Mesothelial cell of epicardium (in vitro differentiated cells): ENCODE measurements at regions not wholly inside any gene's neighbourhood (a gene's known extent, or its start where the extent isn't known, plus 50 kb on each side); places are given as distances from the start of the nearest gene placed in this dataset.

ENCODE experiments used
- DNase-seq, 2 experiments: peaks; one replicate each; pipeline ENCODE4 v3.0.0; 2021; ENCODE audit warnings: low spot score in 2 of 2; ENCODE audit not compliant: unreplicated experiment in 2 of 2
- H3K27ac Mint-ChIP-seq: 2 replicates; pipeline ENCODE4 v1.8.0; 2021; ENCODE audit warnings: mixed read lengths
- H3K27me3 Mint-ChIP-seq: 2 replicates; pipeline ENCODE4 v1.8.0; 2021; ENCODE audit warnings: low read depth, mixed read lengths
- H3K36me3 Mint-ChIP-seq: 2 replicates; pipeline ENCODE4 v1.8.0; 2021; ENCODE audit warnings: mixed read lengths
- H3K4me1 Mint-ChIP-seq: 2 replicates; pipeline ENCODE4 v1.8.0; 2021; ENCODE audit warnings: mixed read lengths
- H3K4me3 Mint-ChIP-seq: 2 replicates; pipeline ENCODE4 v1.8.0; 2021; ENCODE audit warnings: mild to moderate bottlenecking, moderate library complexity, mixed read lengths
- H3K9me3 Mint-ChIP-seq: 2 replicates; pipeline ENCODE4 v1.8.0; 2021; ENCODE audit warnings: mixed read lengths
- CTCF ChIP-seq: fragments of 200-600 bp; sonication (generic); IDR thresholded peaks from one replicate; pipeline ENCODE4 v1.5.0; 2021; ENCODE audit warnings: antibody characterized with exemption; ENCODE audit not compliant: unreplicated experiment

DNA sequence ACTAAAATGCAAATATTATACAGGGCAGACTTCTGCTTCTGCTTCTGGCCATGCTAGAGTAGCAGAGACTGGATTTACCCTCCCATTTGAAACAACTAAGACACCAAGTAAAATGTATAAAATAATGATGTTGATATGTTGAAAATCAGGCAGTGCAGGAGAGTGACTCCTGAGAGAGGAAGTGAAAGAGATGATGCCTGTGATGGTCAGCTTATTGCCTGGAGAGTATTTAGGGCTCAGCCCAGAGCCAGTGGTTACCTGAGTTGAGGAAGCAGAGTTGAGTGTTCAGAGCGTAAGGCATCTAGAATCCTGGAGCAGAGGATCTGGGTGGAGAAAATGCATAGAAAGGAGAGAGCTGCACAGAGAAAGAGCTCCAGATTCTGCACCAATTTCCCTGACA, 131.8 kb upstream of the C14orf180 start:
- Mint-ChIP-seq H3K27me3 (peaks cover 50% of the 10 kb centered on the region), H3K27ac (no peak overlapping the region), H3K4me1 (peaks cover 3% of the 10 kb centered on the region), H3K4me3 (no peak overlapping the region), H3K9me3 (peaks cover 38% of the 10 kb centered on the region), H3K36me3 (no peaks in the 10 kb centered on the region)
- no peak for TF ChIP-seq CTCF
- no peak for DNase-seq

DNA sequence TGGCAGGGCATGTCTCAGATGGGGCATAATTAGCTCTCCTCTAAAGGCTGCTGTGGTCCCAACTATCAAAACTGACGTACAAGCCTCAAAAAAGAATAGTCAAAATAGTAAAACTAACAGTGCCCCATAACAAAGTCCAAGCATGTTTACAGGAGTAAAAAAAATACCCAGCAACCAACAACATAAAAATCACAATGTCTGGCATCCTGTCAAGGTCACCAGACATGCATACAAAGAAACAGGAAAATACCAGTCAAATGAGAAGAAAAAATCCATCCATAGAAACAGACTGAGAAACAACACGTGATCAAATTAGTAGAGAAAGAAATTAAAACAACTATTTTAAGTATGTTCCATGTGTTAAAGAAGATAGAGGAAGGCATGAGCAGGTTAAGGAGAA, 131.2 kb upstream of the C14orf180 start:
- H3K27ac Mint-ChIP-seq: no peak overlapping the region
- no peak overlapping the region for H3K4me3 Mint-ChIP-seq

GRCh38 chr14:104448721-104449120, 130.8 kb upstream of the C14orf180 start:
- Mint-ChIP-seq H3K27ac (no peak overlapping the region), H3K4me3 (no peak overlapping the region), H3K27me3 (peaks cover 54% of the 10 kb centered on the region), H3K4me1 (no peaks in the 10 kb centered on the region), H3K9me3 (peaks cover 42% of the 10 kb centered on the region), H3K36me3 (no peaks in the 10 kb centered on the region)
- no peak for TF ChIP-seq CTCF
- no peak for DNase-seq

More for the DNA sequence above, 131.2 kb upstream of the C14orf180 start:
- Mint-ChIP-seq H3K27me3 (peaks cover 54% of the 10 kb centered on the region), H3K36me3 (no peaks in the 10 kb centered on the region), H3K9me3 (peaks cover 42% of the 10 kb centered on the region), H3K4me1 (peaks cover 3% of the 10 kb centered on the region)
- TF ChIP-seq CTCF: no peak
- DNase-seq: no peak

DNA sequence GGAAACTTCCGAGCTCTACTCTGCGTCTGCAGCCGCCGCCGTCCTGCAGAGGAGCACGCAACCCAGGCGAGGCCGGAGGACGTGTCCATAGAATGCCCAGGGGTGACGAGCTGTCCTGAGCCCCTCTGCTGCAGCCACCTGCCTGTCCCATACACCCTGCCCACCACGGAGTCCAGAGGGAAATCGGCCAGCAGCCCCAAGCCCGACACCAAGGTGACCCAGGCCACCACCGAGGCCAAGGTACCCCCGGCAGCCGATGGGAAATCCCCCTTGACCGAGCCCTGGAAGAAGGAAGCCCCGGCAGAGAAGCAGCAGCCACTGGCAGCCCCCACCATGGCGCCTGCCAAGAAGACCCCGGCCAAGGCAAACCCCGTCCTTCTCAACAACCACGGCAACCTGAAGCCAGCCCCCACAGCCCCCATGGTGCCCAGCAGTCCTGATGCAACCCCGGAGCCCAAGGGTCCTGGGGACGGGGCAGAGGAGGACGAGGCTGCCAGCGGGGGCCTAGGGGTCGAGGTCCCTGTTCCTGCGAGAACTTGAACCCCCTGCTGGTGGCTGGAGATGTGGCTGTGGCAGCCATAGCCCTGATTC, 128.7 kb upstream of the C14orf180 start:
- peak in 1 of 2 experiments; percentile 31 for DNase-seq
- no peak for TF ChIP-seq CTCF
- Mint-ChIP-seq H3K36me3 (no peaks in the 10 kb centered on the region), H3K4me1 (no peaks in the 10 kb centered on the region), H3K9me3 (peaks cover 42% of the 10 kb centered on the region), H3K4me3 (no peak overlapping the region), H3K27ac (no peak overlapping the region), H3K27me3 (peaks cover 63% of the 10 kb centered on the region)

DNA sequence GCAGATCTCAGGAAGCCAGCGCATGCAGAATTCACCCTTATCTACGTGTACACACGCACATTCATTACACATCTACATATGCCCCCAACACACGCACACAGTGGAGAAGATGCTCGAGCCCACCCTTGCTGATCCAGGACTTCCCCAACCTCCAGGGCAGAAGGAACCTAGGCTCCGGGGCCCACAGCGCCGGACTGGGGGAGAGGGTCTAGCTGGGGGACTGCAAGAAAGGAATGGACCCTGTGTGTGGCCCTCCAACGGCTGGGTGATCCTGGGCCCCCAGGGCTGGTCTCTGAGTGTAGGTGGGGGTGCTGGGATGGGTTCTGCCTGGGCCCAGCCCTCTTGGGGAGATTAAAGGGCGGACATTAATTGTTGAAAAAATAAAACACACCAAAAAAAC, 128.1 kb upstream of the C14orf180 start:
- Mint-ChIP-seq H3K4me1 (no peaks in the 10 kb centered on the region), H3K4me3 (no peak overlapping the region), H3K36me3 (no peaks in the 10 kb centered on the region), H3K9me3 (peaks cover 42% of the 10 kb centered on the region), H3K27ac (no peak overlapping the region), H3K27me3 (peaks cover 63% of the 10 kb centered on the region)
- DNase-seq: no peak
- TF ChIP-seq CTCF: no peak

- no peaks in the 10 kb centered on the region for H3K9me3 Mint-ChIP-seq
- no peak overlapping the region for H3K4me3 Mint-ChIP-seq
- no peak overlapping the region for H3K27ac Mint-ChIP-seq
- DNase-seq: peak in 1 of 2 experiments; percentile 9
- peaks cover 10% of the 10 kb centered on the region for H3K4me1 Mint-ChIP-seq
- H3K36me3 Mint-ChIP-seq: no peaks in the 10 kb centered on the region
- no peak for TF ChIP-seq CTCF
- peaks cover 87% of the 10 kb centered on the region for H3K27me3 Mint-ChIP-seq
These were observed 120.7 kb upstream of the C14orf180 start for GRCh38 chr14:104458845-104459244.
